Panc1 (cell line): ENCODE measurements at regions not wholly inside any gene's neighbourhood (a gene's known extent, or its start where the extent isn't known, plus 50 kb on each side); places are given as distances from the start of the nearest gene placed in this dataset.

Source experiments
- CTCF ChIP-seq: fragments of 450-650 bp; IDR thresholded peaks from 2 replicates; pipeline ENCODE4 v1.5.1; 2017; ENCODE audit warnings: mild to moderate bottlenecking
- REST ChIP-seq, 2 experiments: IDR thresholded peaks; 2 replicates each; pipeline ENCODE4 v1.6.1; 2011 to 2012; ENCODE audit warnings: low read depth in 2 of 2, control low read depth in 1 of 2, low read length in 1 of 2, mild to moderate bottlenecking in 1 of 2, moderate library complexity in 1 of 2; ENCODE audit not compliant: insufficient read depth in 1 of 2
- SIN3A ChIP-seq: IDR thresholded peaks from 2 replicates; pipeline ENCODE4 v1.6.1; 2012; ENCODE audit warnings: low read depth, mild to moderate bottlenecking, low read length, moderate library complexity, borderline replicate concordance; ENCODE audit not compliant: insufficient read depth
- TCF7L2 ChIP-seq: IDR thresholded peaks from 2 replicates; pipeline ENCODE4 v1.6.1; 2011; ENCODE audit warnings: mild to moderate bottlenecking, low read depth, low read length, inconsistent platforms

GRCh38 chr1:55876276-55877060, 661.3 kb upstream of the USP24 start:
- TF ChIP-seq CTCF (no peak), REST (IDR thresholded peaks at IDR 0.05; ENCODE audit: insufficient read depth in 1 of 2, low read depth in 2 of 2, low read length in 1 of 2) (no peak), SIN3A (no peak), TCF7L2 (no peak)
